ENCODE measurements at regions not wholly inside any gene's neighbourhood (a gene's known extent, or its start where the extent isn't known, plus 50 kb on each side); places are given as distances from the start of the nearest gene placed in this dataset.

GRCh38 chr17:54544249-54544648, 356.4 kb upstream of the TOM1L1 start:
- TF ChIP-seq TAF1 (IDR thresholded peaks at IDR 0.05; ENCODE audit: low read depth) (no peak), USF1 (IDR thresholded peaks at IDR 0.05) (no peak), ZBTB7A (IDR thresholded peaks at IDR 0.05; ENCODE audit: low read depth) (no peak), TCF12 (IDR thresholded peaks at IDR 0.05; ENCODE audit: low read depth) (no peak), NFIC (IDR thresholded peaks at IDR 0.05) (no peak), YY1 (IDR thresholded peaks at IDR 0.05; ENCODE audit: low read depth) (no peak), RAD21 (IDR thresholded peaks at IDR 0.05; ENCODE audit: low read depth) (no peak), REST (IDR thresholded peaks at IDR 0.05; ENCODE audit: low read depth) (no peak), CREB1 (IDR thresholded peaks at IDR 0.05; ENCODE audit: low read depth) (no peak), TEAD4 (IDR thresholded peaks at IDR 0.05) (no peak)
- TF ChIP-seq, protein P1, sequence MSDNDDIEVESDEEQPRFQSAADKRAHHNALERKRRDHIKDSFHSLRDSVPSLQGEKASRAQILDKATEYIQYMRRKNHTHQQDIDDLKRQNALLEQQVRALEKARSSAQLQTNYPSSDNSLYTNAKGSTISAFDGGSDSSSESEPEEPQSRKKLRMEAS (IDR thresholded peaks at IDR 0.05) = no peak

- TF ChIP-seq EGR1 (IDR thresholded peaks at IDR 0.05) = no peak
- TF ChIP-seq USF1 (IDR thresholded peaks at IDR 0.05) = no peak
- no peak for TF ChIP-seq TEAD4 (IDR thresholded peaks at IDR 0.05)
- TF ChIP-seq TAF1 (IDR thresholded peaks at IDR 0.05; ENCODE audit: low read depth) = no peak
- no peak for TF ChIP-seq TCF12 (IDR thresholded peaks at IDR 0.05; ENCODE audit: low read depth)
- no peak for TF ChIP-seq ZBTB7A (IDR thresholded peaks at IDR 0.05; ENCODE audit: low read depth)
- TF ChIP-seq FOXM1 (IDR thresholded peaks at IDR 0.05; ENCODE audit: borderline replicate concordance, low read depth) = no peak
- no peak for TF ChIP-seq RAD21 (IDR thresholded peaks at IDR 0.05; ENCODE audit: low read depth)
- TF ChIP-seq NFIC (IDR thresholded peaks at IDR 0.05) = no peak
- TF ChIP-seq REST (IDR thresholded peaks at IDR 0.05; ENCODE audit: low read depth) = no peak
- TF ChIP-seq CREB1 (IDR thresholded peaks at IDR 0.05; ENCODE audit: low read depth) = no peak
- TF ChIP-seq EP300 (IDR thresholded peaks at IDR 0.05; ENCODE audit: borderline replicate concordance) = no peak
- TF ChIP-seq CEBPB (IDR thresholded peaks at IDR 0.05) = no peak
- no peak for TF ChIP-seq YY1 (IDR thresholded peaks at IDR 0.05; ENCODE audit: low read depth)
- TF ChIP-seq, protein P1 (IDR thresholded peaks at IDR 0.05) = no peak
Measured at GRCh38 chr17:54559883-54560282, 340.8 kb upstream of the TOM1L1 start.

- no peak for TF ChIP-seq RAD21 (IDR thresholded peaks at IDR 0.05; ENCODE audit: low read depth)
Measured at GRCh38 chr17:54608634-54609155, 292.0 kb upstream of the TOM1L1 start.

GRCh38 chr17:54620399-54620978, 280.2 kb upstream of the TOM1L1 start:
- TF ChIP-seq EGR1 (IDR thresholded peaks at IDR 0.05) (no peak), TCF12 (IDR thresholded peaks at IDR 0.05; ENCODE audit: low read depth) (no peak), YY1 (IDR thresholded peaks at IDR 0.05; ENCODE audit: low read depth) (no peak), TAF1 (IDR thresholded peaks at IDR 0.05; ENCODE audit: low read depth) (no peak), EP300 (IDR thresholded peaks at IDR 0.05; ENCODE audit: borderline replicate concordance) (no peak), USF1 (IDR thresholded peaks at IDR 0.05) (no peak), CEBPB (IDR thresholded peaks at IDR 0.05) (no peak), NFIC (IDR thresholded peaks at IDR 0.05) (no peak), FOXM1 (IDR thresholded peaks at IDR 0.05; ENCODE audit: borderline replicate concordance, low read depth) (no peak), TEAD4 (IDR thresholded peaks at IDR 0.05) (no peak), CREB1 (IDR thresholded peaks at IDR 0.05; ENCODE audit: low read depth) (no peak), REST (IDR thresholded peaks at IDR 0.05; ENCODE audit: low read depth) (no peak)

Measured in Ishikawa (cell line).